ENCODE measurements at regions not wholly inside any gene's neighbourhood (a gene's known extent, or its start where the extent isn't known, plus 50 kb on each side); places are given as distances from the start of the nearest gene placed in this dataset.

GRCh38 chr16:85451641-85452363 lies 161.3 kb upstream of the GSE1 start:
- no peak for ATAC-seq
- no peaks in the 10 kb centered on the region for H3K9me3 Mint-ChIP-seq (ENCODE audit: low read depth)
- CTCF ChIA-PET, result no interaction called here

GRCh38 chr16:85452364-85453193 lies 160.5 kb upstream of the GSE1 start:
- CTCF ChIA-PET, result interaction anchor here (1.2 kb wide), 1 partner anchor 38 kb away, joined by 4 read pairs; no protein-coding TSS in a partner anchor
- Mint-ChIP-seq H3K9me3 (ENCODE audit: low read depth) (no peaks in the 10 kb centered on the region), H3K27me3 (no peaks in the 10 kb centered on the region), H3K27ac (no peak overlapping the region), H3K4me3 (no peak overlapping the region), H3K4me1 (peaks cover 15% of the 10 kb centered on the region), H3K36me3 (no peaks in the 10 kb centered on the region)
- ATAC-seq, result no peak
- DNase-seq, result no peak

More at GRCh38 chr16:85451641-85452363, 161.3 kb upstream of the GSE1 start:
- DNase-seq, result no peak
- Mint-ChIP-seq H3K27ac (no peak overlapping the region), H3K36me3 (no peaks in the 10 kb centered on the region), H3K4me3 (no peak overlapping the region), H3K27me3 (no peaks in the 10 kb centered on the region), H3K4me1 (peaks cover 15% of the 10 kb centered on the region)

- no peak for DNase-seq
- ATAC-seq, result no peak
- H3K4me3 Mint-ChIP-seq, result no peak overlapping the region
- H3K27me3 Mint-ChIP-seq, result no peaks in the 10 kb centered on the region
- no peaks in the 10 kb centered on the region for H3K9me3 Mint-ChIP-seq (ENCODE audit: low read depth)
- H3K4me1 Mint-ChIP-seq, result peaks cover 14% of the 10 kb centered on the region
- H3K27ac Mint-ChIP-seq, result no peak overlapping the region
- CTCF ChIA-PET, result interaction anchor here (1.1 to 1.2 kb wide), 2 partner anchors 38 to 157 kb away, joined by 4 read pairs; no protein-coding TSS in a partner anchor
- H3K36me3 Mint-ChIP-seq, result no peaks in the 10 kb centered on the region
These were observed 159.9 kb upstream of the GSE1 start for GRCh38 chr16:85453194-85453678.

- Mint-ChIP-seq H3K4me1 (peaks cover 9% of the 10 kb centered on the region), H3K36me3 (no peaks in the 10 kb centered on the region), H3K9me3 (ENCODE audit: low read depth) (no peaks in the 10 kb centered on the region), H3K27ac (no peak overlapping the region), H3K4me3 (no peak overlapping the region), H3K27me3 (no peaks in the 10 kb centered on the region)
- DNase-seq, result no peak
- no peak for ATAC-seq
- CTCF ChIA-PET, result interaction anchor here (1.1 to 1.2 kb wide), 2 partner anchors 37 to 157 kb away, joined by 4 read pairs; no protein-coding TSS in a partner anchor
These were observed 159.4 kb upstream of the GSE1 start for GRCh38 chr16:85453703-85454102.

- CTCF ChIA-PET, result interaction anchor here (1.1 kb wide), 1 partner anchor 156 kb away, joined by 4 read pairs; no protein-coding TSS in a partner anchor
- DNase-seq (no peak), ATAC-seq (no peak)
- H3K9me3 Mint-ChIP-seq (ENCODE audit: low read depth), result no peaks in the 10 kb centered on the region
- H3K4me1 Mint-ChIP-seq, result peaks cover 5% of the 10 kb centered on the region
- H3K27ac Mint-ChIP-seq, result no peak overlapping the region
- no peaks in the 10 kb centered on the region for H3K27me3 Mint-ChIP-seq
- no peak overlapping the region for H3K4me3 Mint-ChIP-seq
- no peaks in the 10 kb centered on the region for H3K36me3 Mint-ChIP-seq
These were observed 158.8 kb upstream of the GSE1 start for GRCh38 chr16:85454171-85454872.

- ATAC-seq (no peak), DNase-seq (no peak)
- Mint-ChIP-seq H3K27me3 (peaks cover 6% of the 10 kb centered on the region), H3K9me3 (ENCODE audit: low read depth) (no peaks in the 10 kb centered on the region), H3K27ac (no peak overlapping the region), H3K36me3 (no peaks in the 10 kb centered on the region), H3K4me3 (no peak overlapping the region), H3K4me1 (no peaks in the 10 kb centered on the region)
- CTCF ChIA-PET, result interaction anchor here (0.9 kb wide), 1 partner anchor 154 kb away, joined by 3 read pairs; no protein-coding TSS in a partner anchor
These were observed 157.6 kb upstream of the GSE1 start for GRCh38 chr16:85455534-85455933.

GRCh38 chr16:85457366-85457765 lies 155.8 kb upstream of the GSE1 start:
- Mint-ChIP-seq H3K4me1 (no peaks in the 10 kb centered on the region), H3K27ac (no peak overlapping the region), H3K36me3 (no peaks in the 10 kb centered on the region), H3K9me3 (ENCODE audit: low read depth) (no peaks in the 10 kb centered on the region), H3K4me3 (no peak overlapping the region), H3K27me3 (peaks cover 23% of the 10 kb centered on the region)
- CTCF ChIA-PET, result no interaction called here
- DNase-seq (no peak), ATAC-seq (no peak)

- no peaks in the 10 kb centered on the region for H3K9me3 Mint-ChIP-seq (ENCODE audit: low read depth)
- H3K27me3 Mint-ChIP-seq, result peaks cover 32% of the 10 kb centered on the region
- ATAC-seq (no peak), DNase-seq (no peak)
- no peaks in the 10 kb centered on the region for H3K4me1 Mint-ChIP-seq
- H3K27ac Mint-ChIP-seq, result no peak overlapping the region
- H3K36me3 Mint-ChIP-seq, result no peaks in the 10 kb centered on the region
- H3K4me3 Mint-ChIP-seq, result no peak overlapping the region
- CTCF ChIA-PET, result no interaction called here
These were observed 154.2 kb upstream of the GSE1 start for GRCh38 chr16:85458968-85459367.

- CTCF ChIA-PET, result no interaction called here
These were observed 153.4 kb upstream of the GSE1 start for GRCh38 chr16:85459529-85460251.

GRCh38 chr16:85460252-85461021 lies 152.7 kb upstream of the GSE1 start:
- no peak for DNase-seq
- Mint-ChIP-seq H3K4me3 (no peak overlapping the region), H3K9me3 (ENCODE audit: low read depth) (no peaks in the 10 kb centered on the region), H3K4me1 (no peaks in the 10 kb centered on the region), H3K36me3 (no peaks in the 10 kb centered on the region), H3K27me3 (peaks cover 40% of the 10 kb centered on the region), H3K27ac (no peak overlapping the region)
- CTCF ChIA-PET, result interaction anchor here (1.5 kb wide), 1 partner anchor 32 kb away, joined by 4 read pairs; no protein-coding TSS in a partner anchor
- ATAC-seq, result no peak

More at GRCh38 chr16:85459529-85460251, 153.4 kb upstream of the GSE1 start:
- H3K36me3 Mint-ChIP-seq, result no peaks in the 10 kb centered on the region
- H3K9me3 Mint-ChIP-seq (ENCODE audit: low read depth), result no peaks in the 10 kb centered on the region
- no peaks in the 10 kb centered on the region for H3K4me1 Mint-ChIP-seq
- H3K27ac Mint-ChIP-seq, result no peak overlapping the region
- DNase-seq (no peak), ATAC-seq (no peak)
- H3K27me3 Mint-ChIP-seq, result peaks cover 38% of the 10 kb centered on the region
- no peak overlapping the region for H3K4me3 Mint-ChIP-seq

GRCh38 chr16:85461022-85461813 lies 151.9 kb upstream of the GSE1 start:
- ATAC-seq (no peak), DNase-seq (no peak)
- CTCF ChIA-PET, result interaction anchor here (0.9 to 1.5 kb wide), 2 partner anchors 33 to 40 kb away, joined by 4 read pairs; no protein-coding TSS in a partner anchor
- no peaks in the 10 kb centered on the region for H3K4me1 Mint-ChIP-seq
- no peak overlapping the region for H3K27ac Mint-ChIP-seq
- no peak overlapping the region for H3K4me3 Mint-ChIP-seq
- no peaks in the 10 kb centered on the region for H3K9me3 Mint-ChIP-seq (ENCODE audit: low read depth)
- H3K36me3 Mint-ChIP-seq, result no peaks in the 10 kb centered on the region
- H3K27me3 Mint-ChIP-seq, result peaks cover 42% of the 10 kb centered on the region

Data from activated CD8-positive, alpha-beta memory T cell treated with anti-CD3 and anti-CD28 coated beads, Interleukin-2, amount 10 ng/mL, durations not matched to agents 7 days and 5 days (primary cell).